BLaER1 treated with 17β-estradiol and CSF1 and Interleukin-3, amounts not matched to agents 10 nM and 100 nM (cell line): ENCODE measurements at regions not wholly inside any gene's neighbourhood (a gene's known extent, or its start where the extent isn't known, plus 50 kb on each side); places are given as distances from the start of the nearest gene placed in this dataset.

Experiments
- H3K27ac ChIP-seq, 11 experiments: shearing (Covaris generic); formaldehyde crosslinking; 2 replicates each; pipeline ENCODE4 v1.8.1; 2022
- H3K27me3 ChIP-seq, 11 experiments: shearing (Covaris generic); formaldehyde crosslinking; 2 replicates each; pipeline ENCODE4 v1.8.1; 2022
- H3K36me3 ChIP-seq, 11 experiments: shearing (Covaris generic); formaldehyde crosslinking; 2 replicates each; pipeline ENCODE4 v1.8.1; 2022
- H3K4me1 ChIP-seq, 10 experiments: shearing (Covaris generic); formaldehyde crosslinking; 2 replicates each; pipeline ENCODE4 v1.8.1; 2022
- H3K4me2 ChIP-seq, 11 experiments: shearing (Covaris generic); formaldehyde crosslinking; 2 replicates each; pipeline ENCODE4 v1.8.1; 2022
- H3K4me3 ChIP-seq, 10 experiments: shearing (Covaris generic); formaldehyde crosslinking; 2 replicates each; pipeline ENCODE4 v1.8.1; 2022
- H3K9ac ChIP-seq, 11 experiments: shearing (Covaris generic); formaldehyde crosslinking; 2 replicates each; pipeline ENCODE4 v1.8.1; 2022
- H3K9me3 ChIP-seq, 11 experiments: shearing (Covaris generic); formaldehyde crosslinking; replicated peaks in 1 of 11; 2 replicates each; pipeline ENCODE4 v1.8.1; 2022
- H4K20me1 ChIP-seq, 11 experiments: shearing (Covaris generic); formaldehyde crosslinking; 2 replicates each; pipeline ENCODE4 v1.8.1; 2022
- Cebpa-rat ChIP-seq, 11 experiments: shearing (Covaris generic); IDR thresholded peaks; 2 replicates each; pipeline ENCODE4 v1.8.1; 2022

GRCh38 chr12:95418142-95418541, 55.8 kb upstream of the METAP2 start:
- no peak overlapping the region for H3K9ac ChIP-seq

More at GRCh38 chr12:95418142-95418541, 55.8 kb upstream of the METAP2 start:
- Histone ChIP-seq H3K4me3 (no peak overlapping the region), H3K27ac (no peak overlapping the region), H3K9me3 (peaks cover 0 to 5% (median 0%) of the 10 kb centered on the region in 11 experiments; a peak in 1 of 22 replicates), H3K4me1 (peaks cover 0 to 25% (median 8%) of the 10 kb centered on the region in 10 experiments; a peak in 10 of 20 replicates), H3K27me3 (no peaks in the 10 kb centered on the region), H4K20me1 (no peaks in the 10 kb centered on the region), H3K4me2 (no peak overlapping the region), H3K36me3 (no peaks in the 10 kb centered on the region)
- no peak for TF ChIP-seq Cebpa-rat (IDR thresholded peaks at IDR 0.05)
